ENCODE measurements at regions not wholly inside any gene's neighbourhood (a gene's known extent, or its start where the extent isn't known, plus 50 kb on each side); places are given as distances from the start of the nearest gene placed in this dataset.

GRCh38 chr20:4095639-4096038, 53.0 kb upstream of the SMOX start:
- no peak for TF ChIP-seq CTCF (IDR thresholded peaks at IDR 0.05; ENCODE audit: low read depth, low read length)
- no peak overlapping the region for H3K4me3 ChIP-seq (ENCODE audit: low read depth, low read length)

- TF ChIP-seq CTCF (IDR thresholded peaks at IDR 0.05; ENCODE audit: low read depth, low read length), result peak; percentile 76
- no peak overlapping the region for H3K4me3 ChIP-seq (ENCODE audit: low read depth, low read length)
Observed at GRCh38 chr20:4091490-4092479, 56.8 kb upstream of the SMOX start.

GRCh38 chr20:4090756-4091489, 57.7 kb upstream of the SMOX start:
- H3K4me3 ChIP-seq (ENCODE audit: low read depth, low read length), result no peak overlapping the region
- no peak for TF ChIP-seq CTCF (IDR thresholded peaks at IDR 0.05; ENCODE audit: low read depth, low read length)

- no peak overlapping the region for H3K4me3 ChIP-seq (ENCODE audit: low read depth, low read length)
- TF ChIP-seq CTCF (IDR thresholded peaks at IDR 0.05; ENCODE audit: low read depth, low read length), result no peak
Observed at GRCh38 chr20:4089756-4090487, 58.7 kb upstream of the SMOX start.

- TF ChIP-seq CTCF (IDR thresholded peaks at IDR 0.05; ENCODE audit: low read depth, low read length), result no peak
- no peak overlapping the region for H3K4me3 ChIP-seq (ENCODE audit: low read depth, low read length)
Observed at GRCh38 chr20:4088766-4089165, 59.9 kb upstream of the SMOX start.

GRCh38 chr20:4087923-4088322, 60.7 kb upstream of the SMOX start:
- TF ChIP-seq CTCF (IDR thresholded peaks at IDR 0.05; ENCODE audit: low read depth, low read length), result no peak
- H3K4me3 ChIP-seq (ENCODE audit: low read depth, low read length), result no peak overlapping the region

Measured in WI38 (cell line).